NCI-H82 treated with DMSO at 0.1 percent for 48 hours (cell line): ENCODE measurements at regions not wholly inside any gene's neighbourhood (a gene's known extent, or its start where the extent isn't known, plus 50 kb on each side); places are given as distances from the start of the nearest gene placed in this dataset.

ENCODE experiments used
- DNase-seq: peaks from one replicate; lab custom pipeline; 2025; ENCODE audit not compliant: unreplicated experiment; lab: John Stamatoyannopoulos, UW

DNA sequence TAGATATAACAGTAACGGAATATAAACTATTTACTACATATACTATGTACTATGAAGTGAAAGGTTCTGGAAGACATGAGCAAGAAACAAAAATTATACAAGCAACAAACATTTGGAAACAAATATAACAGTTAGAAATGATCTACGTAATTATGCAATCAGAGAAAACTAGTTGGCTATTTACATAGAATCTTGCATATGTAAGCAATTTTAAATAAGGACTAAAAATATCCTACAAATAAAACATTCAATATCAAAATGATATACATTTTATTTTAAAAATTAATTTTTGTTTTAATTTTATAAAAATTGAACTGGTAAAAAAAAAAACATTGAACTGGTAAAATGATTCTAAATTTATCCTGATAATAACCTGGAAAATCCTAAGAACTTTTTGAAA lies 642.5 kb upstream of the PCDH10 start:
- no peak for DNase-seq

DNA sequence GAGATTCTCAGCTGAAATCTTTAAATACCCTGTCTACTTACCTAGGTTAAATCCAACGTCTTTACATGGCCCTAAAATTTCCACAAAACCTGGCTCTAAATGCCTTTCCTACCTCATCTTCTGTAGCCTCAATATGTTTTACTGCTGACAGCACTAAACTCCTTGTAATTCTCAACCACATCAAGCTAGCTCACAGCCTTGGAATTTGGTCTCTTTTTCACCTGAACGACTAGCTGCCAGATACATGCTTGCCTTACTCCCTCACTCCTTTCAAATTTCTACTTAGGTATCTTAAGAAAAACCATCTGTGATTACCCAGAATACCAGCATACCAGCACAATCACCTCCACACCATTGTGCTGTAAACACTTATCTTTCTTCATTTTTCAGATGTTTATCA lies 635.6 kb upstream of the PCDH10 start:
- DNase-seq, result no peak

DNA sequence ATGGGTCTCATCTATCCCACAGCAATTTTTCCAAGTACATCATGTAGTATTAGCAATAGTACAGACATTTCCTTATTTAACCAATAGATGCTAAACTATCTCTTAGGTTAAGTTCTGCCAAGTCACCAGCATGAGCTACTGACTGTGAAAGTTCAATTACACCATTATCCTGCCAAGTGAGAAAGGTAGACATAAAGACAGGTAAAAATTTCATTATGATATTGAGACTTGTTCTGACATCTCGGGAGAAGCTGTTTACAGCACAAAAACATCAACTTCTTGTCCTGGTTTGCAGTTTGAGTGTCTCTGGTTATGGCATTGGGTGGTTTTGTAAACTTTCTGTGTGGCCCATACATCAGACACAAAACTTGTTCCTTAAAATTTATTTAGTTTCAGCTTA lies 622.4 kb upstream of the PCDH10 start:
- no peak for DNase-seq

DNA sequence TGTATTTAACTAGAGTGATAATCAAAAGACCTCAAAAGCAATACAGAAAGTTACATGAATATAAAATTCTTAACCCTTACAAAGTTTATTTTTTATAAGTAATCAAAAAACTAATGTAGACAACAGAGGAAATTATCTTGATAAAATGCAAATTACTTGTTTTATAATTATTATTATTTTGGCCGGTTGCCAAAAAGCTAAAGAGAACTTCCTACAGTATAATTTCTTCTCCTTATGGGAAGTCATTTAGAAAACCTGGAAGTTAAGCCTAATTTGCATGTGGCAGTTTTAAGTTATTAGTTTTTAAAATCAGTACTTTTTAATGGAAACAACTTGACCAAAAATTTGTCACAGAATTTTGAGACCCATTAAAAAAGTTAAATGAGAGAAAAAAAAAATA lies 621.3 kb upstream of the PCDH10 start:
- DNase-seq, result no peak

DNA sequence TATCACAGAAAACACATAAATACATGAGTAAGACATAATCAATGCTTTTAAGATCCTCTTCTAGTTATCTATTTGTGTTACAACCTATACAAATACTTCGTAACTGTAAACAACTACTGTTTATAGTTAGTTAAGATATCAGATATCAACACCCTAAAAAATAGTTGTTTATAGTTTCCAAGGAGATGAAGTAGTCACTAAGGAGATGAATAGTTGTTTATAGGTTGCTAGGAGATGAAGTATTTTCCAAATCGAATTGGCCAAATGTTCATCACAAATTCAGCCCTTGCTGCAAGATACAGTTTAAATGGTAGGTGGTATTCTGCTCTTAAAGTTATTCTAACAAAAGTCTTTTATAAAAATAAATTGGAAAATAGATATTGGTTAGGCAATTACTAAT lies 618.2 kb upstream of the PCDH10 start:
- DNase-seq, result no peak

DNA sequence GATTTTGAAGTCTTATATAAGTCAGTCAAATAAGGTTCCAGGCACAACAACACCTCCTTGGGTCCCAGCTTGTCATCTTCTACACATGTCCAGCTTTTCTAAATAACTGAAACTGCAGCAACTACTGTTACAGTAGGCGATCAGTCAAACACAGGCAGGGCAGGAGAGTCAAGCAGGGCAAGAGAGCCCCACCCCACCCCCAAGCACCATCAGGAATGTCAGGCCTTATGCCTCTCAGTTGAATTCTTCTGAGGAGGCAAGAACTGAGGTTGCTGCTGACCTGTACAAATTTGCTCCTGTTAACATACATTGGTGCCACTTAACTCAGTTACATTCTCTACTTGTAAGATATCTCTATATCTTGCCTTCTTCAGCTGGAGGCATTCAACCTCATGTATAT lies 608.8 kb upstream of the PCDH10 start:
- no peak for DNase-seq

DNA sequence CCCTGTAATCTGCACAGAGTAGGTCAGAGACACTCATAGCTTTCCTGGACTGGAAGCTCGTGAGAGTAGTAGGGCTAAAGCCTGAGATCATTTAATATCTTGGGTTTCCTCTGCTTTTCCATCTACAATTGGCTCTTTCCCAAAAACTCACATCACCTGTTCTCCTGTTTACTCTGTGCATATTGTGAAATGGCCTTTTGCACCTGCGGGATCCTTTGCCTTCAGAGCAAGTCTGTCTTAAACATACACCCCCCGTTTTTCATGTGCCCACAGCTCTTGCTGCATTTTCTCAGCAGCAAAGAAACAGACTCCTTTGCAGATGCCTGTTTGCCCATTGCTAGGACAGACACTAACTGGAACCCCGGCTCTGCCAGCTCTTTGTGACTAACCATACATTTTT lies 608.3 kb upstream of the PCDH10 start:
- no peak for DNase-seq

DNA sequence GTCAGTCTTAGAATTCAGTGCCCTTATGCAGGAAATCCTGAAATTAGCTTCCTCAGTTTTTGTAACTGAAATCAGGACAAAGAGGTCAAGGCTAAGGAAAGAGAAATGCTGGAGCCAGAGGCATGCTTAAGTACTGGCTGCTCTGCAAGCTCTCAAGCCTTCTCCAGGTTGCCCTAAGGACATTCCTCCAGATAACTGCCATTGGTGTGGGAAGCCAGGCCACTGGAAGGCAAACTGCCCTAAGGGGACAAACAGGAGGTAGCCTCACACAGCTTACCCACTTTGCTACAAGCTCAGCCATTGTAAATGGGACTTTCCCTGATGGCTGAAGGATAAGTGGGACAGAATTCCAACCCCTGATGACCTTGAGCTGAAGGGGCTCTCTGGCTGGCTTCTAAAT lies 606.9 kb upstream of the PCDH10 start:
- no peak for DNase-seq

DNA sequence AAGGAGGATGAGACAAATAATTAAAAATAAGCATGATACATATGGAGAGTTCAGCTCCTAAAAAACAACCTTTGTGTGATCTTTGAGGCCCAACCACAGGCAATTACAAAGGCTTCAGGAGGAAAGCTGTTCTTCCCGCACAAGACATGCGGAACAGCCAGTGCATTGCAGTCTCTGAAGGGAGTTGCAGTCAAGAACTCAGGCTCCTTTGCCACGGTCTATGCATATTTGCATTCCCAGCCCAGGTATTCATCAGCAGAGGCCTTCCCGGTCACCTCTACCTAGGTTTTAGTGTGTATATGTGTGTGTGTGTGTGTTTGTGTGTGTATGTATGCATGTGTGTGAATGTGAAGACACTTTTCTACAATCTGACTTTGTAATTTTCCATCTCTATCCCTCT lies 600.6 kb upstream of the PCDH10 start:
- no peak for DNase-seq

DNA sequence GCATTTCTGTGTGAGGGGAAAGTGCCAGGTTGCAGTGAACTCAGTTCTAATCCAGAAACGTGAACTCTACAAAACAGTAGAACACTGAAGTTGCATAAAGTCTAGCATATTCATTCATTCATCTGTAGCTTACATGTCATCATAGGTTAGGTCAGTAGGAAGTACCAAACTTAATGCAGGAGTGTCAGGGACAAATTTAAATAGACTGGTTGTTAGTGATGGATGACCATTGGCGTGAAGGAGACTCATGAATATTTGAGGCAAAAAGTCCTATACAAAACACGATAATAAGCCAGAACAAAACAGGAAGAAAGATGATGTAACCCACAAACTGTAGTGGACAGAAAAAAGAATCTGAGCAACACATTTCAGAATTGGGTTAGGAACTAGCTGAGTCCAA lies 592.8 kb upstream of the PCDH10 start:
- DNase-seq, result no peak

DNA sequence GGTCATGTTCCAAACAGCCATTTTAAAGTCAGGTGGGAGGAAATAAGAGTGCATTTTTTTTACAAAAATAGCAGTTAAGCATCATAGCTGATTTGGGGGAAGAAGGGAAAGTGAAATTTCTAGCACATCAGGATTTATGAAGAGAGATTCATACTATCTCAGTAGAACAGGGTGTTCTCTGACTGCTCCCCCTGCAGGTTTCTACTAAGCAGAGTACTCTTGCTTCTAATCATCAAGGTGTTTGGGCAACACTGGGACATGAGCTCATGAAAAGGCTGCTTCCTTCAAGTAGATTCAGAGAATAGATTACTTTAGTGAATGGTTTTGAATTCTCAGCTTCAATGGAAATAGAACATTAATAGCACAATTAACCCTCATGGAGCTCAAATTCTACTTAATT lies 591.4 kb upstream of the PCDH10 start:
- no peak for DNase-seq

DNA sequence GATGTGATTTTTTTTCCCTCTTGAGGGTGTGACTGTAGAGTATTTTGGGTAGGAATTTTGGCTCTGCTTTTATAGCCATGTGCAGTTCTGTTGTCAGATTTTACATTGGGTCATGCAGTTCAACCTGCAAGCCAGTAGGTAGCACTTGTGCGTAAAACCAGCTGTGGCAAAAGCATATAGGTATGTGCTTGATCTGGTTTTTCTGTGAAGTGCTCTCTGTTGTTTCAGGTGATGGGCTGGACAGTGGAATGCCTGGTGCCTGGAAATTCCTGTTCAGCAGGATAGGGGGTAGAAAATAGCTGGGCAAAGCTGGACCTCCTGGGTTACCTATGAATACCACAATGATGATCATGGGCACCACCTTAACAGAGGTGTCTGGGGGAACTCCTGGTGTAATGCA lies 584.2 kb upstream of the PCDH10 start:
- DNase-seq, result no peak

DNA sequence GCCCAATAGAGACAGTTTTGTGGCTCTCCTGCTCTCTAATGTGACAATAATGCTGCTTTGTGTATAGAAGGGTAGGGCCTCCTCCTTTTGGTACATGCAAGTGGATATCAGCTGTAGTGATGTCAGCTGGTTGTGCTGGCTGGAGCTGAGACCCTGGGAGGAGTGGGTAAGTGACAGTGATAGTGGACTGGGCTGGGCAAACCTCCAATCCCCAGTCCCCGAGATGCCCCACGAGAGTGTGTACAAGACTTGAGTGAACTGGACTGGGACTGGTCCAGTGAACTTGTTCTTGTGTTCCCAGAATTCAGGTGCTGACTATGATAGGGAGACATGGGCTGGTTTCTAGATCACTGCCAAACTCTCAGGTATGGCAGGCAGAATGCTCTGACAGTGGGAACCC lies 583.6 kb upstream of the PCDH10 start:
- no peak for DNase-seq

DNA sequence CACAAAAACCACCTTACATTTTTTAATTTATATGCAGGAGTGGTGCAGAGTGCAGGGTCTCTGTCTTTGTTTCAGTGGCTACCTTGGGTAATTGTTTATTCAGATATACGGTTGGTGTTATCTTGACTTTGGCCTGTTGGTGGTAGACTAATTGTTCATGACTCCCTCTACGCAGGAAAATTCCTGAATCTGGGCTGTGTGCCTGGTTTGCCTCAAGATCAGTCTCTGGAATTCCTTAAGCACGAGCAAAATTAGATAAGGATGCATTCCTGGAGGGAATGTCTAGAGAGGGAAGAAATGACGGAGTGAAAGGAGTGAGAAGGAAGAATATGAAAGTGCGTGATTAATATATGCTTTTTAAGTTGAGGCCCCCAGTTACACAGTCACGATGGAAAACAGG lies 576.9 kb upstream of the PCDH10 start:
- DNase-seq, result no peak

DNA sequence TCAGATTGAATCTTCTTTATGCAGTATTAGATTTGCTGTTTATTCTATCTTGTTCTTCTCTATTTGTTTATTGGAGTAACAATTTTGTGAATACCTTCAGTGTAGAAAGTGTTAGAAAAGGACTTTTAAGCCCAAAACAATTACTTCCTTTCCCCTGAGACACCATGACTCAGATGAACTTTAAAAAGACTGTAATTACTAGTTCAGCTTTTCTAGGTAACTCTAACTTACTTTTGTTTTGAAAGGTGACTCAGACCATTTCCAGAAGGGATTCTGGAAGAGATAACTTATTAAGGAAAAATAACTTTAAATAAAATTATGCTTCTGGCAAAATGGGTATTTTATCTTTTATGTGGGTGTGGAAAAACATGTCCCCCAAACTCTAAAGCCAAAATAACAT lies 561.5 kb upstream of the PCDH10 start:
- DNase-seq, result no peak

DNA sequence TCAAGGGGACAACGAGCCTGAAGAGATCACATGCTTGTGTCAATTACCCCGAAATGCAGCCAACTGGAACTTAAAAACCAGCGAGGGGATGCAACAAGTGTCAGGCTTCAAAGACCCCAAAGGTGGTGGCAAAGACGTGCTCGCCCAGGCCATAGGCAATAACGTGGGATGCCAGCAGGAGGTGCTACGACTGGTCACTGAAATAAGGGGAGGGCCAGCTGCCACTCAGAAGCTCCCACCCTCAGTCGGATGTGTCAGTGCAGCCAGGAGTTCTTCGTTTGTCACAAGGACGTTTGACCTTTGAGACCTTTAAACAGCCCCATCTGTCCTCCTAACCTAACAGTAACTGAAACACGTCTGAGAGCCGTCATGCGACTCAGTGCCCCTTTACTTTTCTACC lies 556.8 kb upstream of the PCDH10 start:
- DNase-seq, result no peak

DNA sequence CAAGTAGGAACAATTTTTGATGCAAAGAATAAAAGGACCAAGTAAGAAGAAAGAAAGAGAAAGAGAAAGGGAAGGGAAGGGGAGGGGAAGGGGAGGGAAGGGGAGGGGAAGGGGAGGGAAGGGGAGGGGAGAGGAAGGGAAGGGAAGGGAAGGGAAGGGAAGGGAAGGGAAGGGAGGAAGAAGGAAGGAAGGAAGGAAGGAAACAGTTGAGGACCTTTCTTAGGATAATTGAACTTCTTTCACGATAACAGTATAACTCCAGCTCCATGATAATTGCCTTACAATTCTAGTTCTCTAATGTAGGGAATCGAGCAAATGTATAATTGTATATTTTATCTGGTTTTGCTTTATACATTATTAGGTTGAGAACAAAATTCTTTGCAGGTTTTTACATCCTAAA lies 556.2 kb upstream of the PCDH10 start:
- no peak for DNase-seq

DNA sequence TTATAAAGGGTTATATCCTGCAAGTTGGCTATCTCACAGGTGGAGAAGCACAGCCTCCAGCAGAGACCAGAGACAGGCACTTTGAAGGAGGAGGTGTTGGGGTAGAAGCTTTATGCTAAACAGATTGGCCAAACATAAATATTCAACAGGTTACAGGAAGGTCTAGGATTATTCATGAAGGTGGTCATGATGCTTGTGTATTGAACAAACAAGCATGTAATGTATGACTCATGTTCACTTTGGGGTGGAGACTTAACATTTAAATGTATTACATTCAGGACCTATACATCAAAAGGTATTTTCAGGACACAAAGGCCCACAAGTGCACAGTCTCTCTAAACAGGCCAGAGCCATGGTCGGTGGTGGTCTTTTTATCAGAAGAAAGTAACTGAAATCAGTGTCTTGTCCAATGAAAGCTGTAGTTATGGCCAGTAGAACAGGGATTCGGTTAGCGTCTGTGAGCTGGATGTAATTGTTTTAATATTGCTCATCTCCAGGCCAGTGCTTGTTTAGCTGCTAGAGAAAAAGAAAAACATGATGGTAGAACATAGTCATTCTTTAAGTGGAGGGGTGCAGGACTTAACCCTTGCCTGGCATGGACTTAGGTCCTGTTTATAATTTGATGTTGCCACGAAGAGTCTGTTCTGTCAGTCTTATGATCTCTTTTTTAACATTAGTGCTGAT lies 555.2 kb upstream of the PCDH10 start:
- no peak for DNase-seq

DNA sequence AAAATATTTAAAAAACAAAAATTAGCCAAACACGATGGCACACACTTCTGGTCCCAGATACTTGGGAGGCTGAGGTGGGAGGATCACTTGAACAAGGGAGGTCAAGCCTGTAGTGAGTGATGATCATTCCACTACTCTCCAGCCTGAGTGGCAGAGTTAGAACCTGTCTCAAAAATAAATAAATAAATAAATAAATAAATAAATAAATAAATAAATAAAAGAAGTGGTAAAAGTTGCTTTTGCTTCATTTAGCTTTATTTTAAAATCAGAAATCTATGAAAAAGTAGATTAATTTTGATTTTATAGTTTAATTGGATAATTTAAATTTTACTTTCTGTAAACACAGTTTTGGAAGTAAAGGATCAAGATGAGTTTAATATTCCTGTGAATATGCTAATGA lies 552.9 kb upstream of the PCDH10 start:
- DNase-seq, result no peak

DNA sequence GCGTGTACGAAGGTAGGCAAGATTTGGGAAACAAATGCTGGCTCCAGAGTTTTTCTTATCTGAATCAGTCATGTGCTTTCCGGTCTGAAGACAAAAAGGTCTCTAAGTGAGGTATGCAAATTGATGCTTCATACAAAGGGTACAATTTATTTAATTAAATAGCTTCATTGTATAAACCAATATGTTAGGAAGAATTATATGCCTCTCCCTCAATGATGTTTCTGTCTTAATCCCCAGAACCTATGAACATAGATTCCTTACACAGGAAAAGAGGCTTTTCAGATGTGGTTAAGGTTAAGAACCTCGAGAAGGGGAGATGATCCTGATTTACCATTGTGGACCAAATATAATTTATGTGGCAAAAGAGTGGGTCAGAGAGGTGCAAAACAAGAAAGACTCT lies 543.5 kb upstream of the PCDH10 start:
- DNase-seq, result no peak

DNA sequence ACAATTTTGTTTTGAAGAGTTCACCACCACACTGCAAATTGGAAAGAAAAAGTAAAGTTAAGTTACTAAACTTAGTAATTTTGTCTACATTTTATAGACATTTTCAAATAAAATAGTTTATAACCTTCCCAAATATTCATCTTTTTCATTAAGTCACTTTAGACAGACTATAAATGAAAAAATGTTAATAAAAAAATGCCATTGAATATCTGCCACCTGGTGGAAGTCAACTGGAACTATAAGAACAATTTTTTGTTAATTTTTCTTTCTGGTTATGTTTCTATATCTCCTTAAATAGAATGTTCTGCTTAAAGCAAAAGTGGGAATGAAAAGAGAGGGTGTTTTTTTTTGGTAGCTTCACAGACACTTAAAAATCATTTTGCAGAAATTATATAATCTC lies 534.4 kb upstream of the PCDH10 start:
- no peak for DNase-seq

DNA sequence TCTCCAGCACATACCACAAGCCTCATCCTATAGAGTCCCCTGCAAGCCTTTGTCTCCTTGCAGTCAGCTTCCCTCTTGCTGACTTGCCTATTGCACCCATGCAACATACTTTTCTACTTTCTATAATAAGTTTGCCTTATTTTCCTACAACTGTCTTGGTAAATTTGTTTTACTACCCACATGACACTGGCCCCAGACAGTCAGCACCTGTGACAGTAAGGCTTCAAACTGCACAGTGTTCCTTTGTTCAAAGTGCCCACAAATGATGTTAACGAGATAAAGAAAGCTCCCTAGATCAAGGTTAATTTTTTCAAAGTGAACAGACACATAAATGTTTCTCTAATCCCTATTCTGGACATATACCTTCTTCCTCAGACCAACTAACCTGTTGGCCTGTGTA lies 529.1 kb upstream of the PCDH10 start:
- DNase-seq, result no peak

DNA sequence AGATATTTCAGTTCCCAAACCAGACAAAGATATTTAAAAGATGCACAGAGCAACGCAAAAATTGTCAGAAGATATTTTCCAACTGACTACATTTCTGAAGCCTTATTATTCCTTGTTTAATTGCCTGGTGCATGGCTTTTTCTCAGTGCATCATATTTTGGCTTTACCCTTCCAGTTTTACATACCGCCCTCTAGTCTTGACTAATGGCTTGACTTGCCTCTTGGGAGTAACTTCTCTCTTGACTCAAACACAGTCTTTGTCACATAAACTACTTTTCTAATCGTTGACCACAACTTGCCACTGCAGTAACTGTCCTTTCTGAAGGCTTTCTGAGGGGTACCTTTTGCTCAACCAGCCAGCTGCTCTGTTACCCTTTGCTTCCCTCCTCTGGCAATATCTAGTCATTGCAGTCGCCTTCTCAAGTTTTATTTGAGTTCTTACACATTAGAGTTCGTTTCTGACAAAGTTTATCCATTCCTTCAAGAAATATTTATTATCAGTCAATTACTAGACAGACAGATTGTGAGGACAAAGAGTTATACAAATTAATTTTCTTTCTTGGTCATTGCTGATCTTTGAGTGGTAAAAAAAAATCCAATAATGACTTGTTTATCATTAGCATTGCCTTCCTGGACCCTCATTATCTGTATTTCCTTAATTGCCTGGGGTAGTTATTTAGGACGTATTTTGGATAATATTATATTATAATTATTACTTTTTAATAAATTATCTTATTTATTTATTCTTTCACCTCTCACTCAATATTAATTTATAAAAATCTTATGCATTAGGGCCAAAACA lies 506.9 kb upstream of the PCDH10 start:
- peak; percentile 24 for DNase-seq
